H9 (cell line): ENCODE measurements at regions not wholly inside any gene's neighbourhood (a gene's known extent, or its start where the extent isn't known, plus 50 kb on each side); places are given as distances from the start of the nearest gene placed in this dataset.
A peak's percentile ranks its signal among the peaks of the same experiment; 100 is the strongest.

Experiments used
- DNase-seq: peaks from one replicate; pipeline ENCODE4 v3.0.0-alpha.2; 2017
- H2AFZ ChIP-seq: one replicate; pipeline ENCODE4 v1.6.1; 2013; ENCODE audit warnings: mild to moderate bottlenecking, low read length, control low read depth, moderate library complexity
- H2AK5ac ChIP-seq: 2 replicates; pipeline ENCODE4 v1.6.1; 2013; ENCODE audit warnings: low read length, control low read depth, mixed read lengths; ENCODE audit not compliant: insufficient read length
- H2BK120ac ChIP-seq: one replicate; pipeline ENCODE4 v1.6.1; 2013; ENCODE audit warnings: low read depth, mild to moderate bottlenecking, low read length, control low read depth, inconsistent platforms; ENCODE audit not compliant: poor library complexity, severe bottlenecking
- H2BK12ac ChIP-seq: 2 replicates; pipeline ENCODE4 v1.6.1; 2013; ENCODE audit warnings: low read length, control low read depth, mixed read lengths, low read depth; ENCODE audit not compliant: insufficient read length
- H2BK15ac ChIP-seq: 2 replicates; pipeline ENCODE4 v1.6.1; 2013; ENCODE audit warnings: low read depth, low read length, control low read depth
- H2BK20ac ChIP-seq: one replicate; pipeline ENCODE4 v1.6.1; 2013; ENCODE audit warnings: low read depth, mild to moderate bottlenecking, low read length, control low read depth, inconsistent platforms; ENCODE audit not compliant: poor library complexity, severe bottlenecking
- H2BK5ac ChIP-seq: 2 replicates; pipeline ENCODE4 v1.6.1; 2013; ENCODE audit warnings: low read length, control low read depth, mixed read lengths; ENCODE audit not compliant: insufficient read length
- H3K14ac ChIP-seq: 2 replicates; pipeline ENCODE4 v1.6.1; 2013; ENCODE audit warnings: low read length, control low read depth; ENCODE audit not compliant: insufficient read depth
- H3K18ac ChIP-seq: 2 replicates; pipeline ENCODE4 v1.6.1; 2013; ENCODE audit warnings: low read depth, mild to moderate bottlenecking, mixed read lengths, low read length, control low read depth; ENCODE audit not compliant: insufficient read length
- H3K23ac ChIP-seq: 2 replicates; pipeline ENCODE4 v1.6.1; 2013; ENCODE audit warnings: low read length, control low read depth, mixed read lengths, low read depth; ENCODE audit not compliant: insufficient read length
- H3K23me2 ChIP-seq: 2 replicates; pipeline ENCODE4 v1.6.1; 2013; ENCODE audit warnings: low read depth, mild to moderate bottlenecking, mixed read lengths, low read length, control low read depth; ENCODE audit not compliant: insufficient read length, poor library complexity, severe bottlenecking
- H3K27ac ChIP-seq: 2 replicates; pipeline ENCODE4 v1.5.1; 2013; ENCODE audit warnings: low read length, control low read depth, mixed read lengths, low read depth; ENCODE audit not compliant: insufficient read length
- H3K27me3 ChIP-seq: 2 replicates; pipeline ENCODE4 v1.6.1; 2013; ENCODE audit warnings: low read length, control low read depth, inconsistent platforms; ENCODE audit not compliant: insufficient read depth
- H3K4ac ChIP-seq: 2 replicates; pipeline ENCODE4 v1.6.1; 2013; ENCODE audit warnings: low read depth, mild to moderate bottlenecking, control low read depth, inconsistent platforms, low read length, moderate library complexity
- H3K4me1 ChIP-seq: 2 replicates; pipeline ENCODE4 v1.6.1; 2013; ENCODE audit warnings: low read length, control low read depth, inconsistent platforms; ENCODE audit not compliant: insufficient read depth
- H3K4me2 ChIP-seq: 2 replicates; pipeline ENCODE4 v1.6.1; 2013; ENCODE audit warnings: low read length, control low read depth, mixed read lengths; ENCODE audit not compliant: insufficient read length, insufficient read depth
- H3K56ac ChIP-seq: 2 replicates; pipeline ENCODE4 v1.6.1; 2013; ENCODE audit warnings: low read depth, mild to moderate bottlenecking, mixed read lengths, low read length, control low read depth; ENCODE audit not compliant: insufficient read length
- H3K79me1 ChIP-seq: 2 replicates; pipeline ENCODE4 v1.6.1; 2013; ENCODE audit warnings: low read depth, mild to moderate bottlenecking, moderate library complexity, low read length, control low read depth, inconsistent platforms; ENCODE audit not compliant: insufficient read depth, poor library complexity, severe bottlenecking
- H3K79me2 ChIP-seq: 2 replicates; pipeline ENCODE4 v1.6.1; 2013; ENCODE audit warnings: low read length, control low read depth, inconsistent platforms; ENCODE audit not compliant: insufficient read depth
- H3K9ac ChIP-seq: 2 replicates; pipeline ENCODE4 v1.6.1; 2013; ENCODE audit warnings: low read length, control low read depth, mixed read lengths; ENCODE audit not compliant: insufficient read length; ENCODE audit errors: extremely low read depth
- H3K9me3 ChIP-seq: one replicate; pipeline ENCODE4 v1.6.1; 2013; ENCODE audit warnings: low read depth, low read length, inconsistent platforms; ENCODE audit not compliant: control insufficient read depth
- H3T11ph ChIP-seq: one replicate; pipeline ENCODE4 v1.6.1; 2013; ENCODE audit warnings: mild to moderate bottlenecking, low read length, control low read depth, inconsistent platforms
- H4K20me1 ChIP-seq: one replicate; pipeline ENCODE4 v1.6.1; 2013; ENCODE audit not compliant: control insufficient read depth, insufficient read length, insufficient read depth
- H4K5ac ChIP-seq: 2 replicates; pipeline ENCODE4 v1.6.1; 2013; ENCODE audit warnings: low read depth, mild to moderate bottlenecking, mixed read lengths, low read length, control low read depth; ENCODE audit not compliant: insufficient read length
- H4K8ac ChIP-seq: replicated peaks from 2 replicates; pipeline ENCODE4 v1.6.1; 2013; ENCODE audit warnings: low read length, control low read depth, mixed read lengths, low read depth; ENCODE audit not compliant: insufficient read length
- H4K91ac ChIP-seq: 2 replicates; pipeline ENCODE4 v1.6.1; 2013; ENCODE audit warnings: low read depth, mild to moderate bottlenecking, moderate library complexity, mixed read lengths, low read length, control low read depth; ENCODE audit not compliant: insufficient read length
- H3K27ac Mint-ChIP-seq, 3 experiments: 2 replicates in 2 of 3; 3 replicates in 1 of 3; pipeline ENCODE4 v1.8.0; 2020 to 2021; ENCODE audit warnings: mixed read lengths in 3 of 3, mild to moderate bottlenecking in 1 of 3, moderate library complexity in 1 of 3
- H3K27me3 Mint-ChIP-seq: 2 replicates; pipeline ENCODE4 v1.8.0; 2021; ENCODE audit warnings: low read depth, mild to moderate bottlenecking, moderate library complexity, mixed read lengths
- H3K36me3 Mint-ChIP-seq, 3 experiments: 2 replicates in 2 of 3; 3 replicates in 1 of 3; pipeline ENCODE4 v1.8.0; 2020 to 2021; ENCODE audit warnings: low read depth in 3 of 3, mixed read lengths in 3 of 3; ENCODE audit not compliant: insufficient read depth in 1 of 3
- H3K4me1 Mint-ChIP-seq, 2 experiments: 2 replicates each; pipeline ENCODE4 v1.8.0; 2020; ENCODE audit warnings: mixed read lengths in 2 of 2
- H3K4me3 Mint-ChIP-seq, 2 experiments: 2 replicates in 1 of 2; 3 replicates in 1 of 2; pipeline ENCODE4 v1.8.0; 2020 to 2021; ENCODE audit warnings: mild to moderate bottlenecking in 2 of 2, mixed read lengths in 2 of 2, moderate library complexity in 1 of 2
- H3K9me3 Mint-ChIP-seq, 2 experiments: 2 replicates in 1 of 2; 3 replicates in 1 of 2; pipeline ENCODE4 v1.8.0; 2020; ENCODE audit warnings: mild to moderate bottlenecking in 2 of 2, mixed read lengths in 2 of 2, moderate library complexity in 1 of 2
- CTCF ChIP-seq: fragments of 200-600 bp; sonication (generic); conservative IDR thresholded peaks from 3 replicates; pipeline ENCODE4 v1.8.0; 2021; ENCODE audit warnings: antibody characterized with exemption, mild to moderate bottlenecking
- WGBS: extraction: QIAGEN DNeasy Blood & Tissue Kit; methylation state at CpG from one replicate; pipeline ENCODE4 v1.1.7; 2013; ENCODE audit warnings: missing lambda C conversion rate, low lambda C conversion rate, mixed read lengths; ENCODE audit not compliant: insufficient read length; ENCODE audit errors: extremely low coverage; 5-methylcytosine and 5-hydroxymethylcytosine counted together

GRCh38 chr5:167945542-167946384 lies 345.7 kb upstream of the WWC1 start:
- no peaks in the 10 kb centered on the region for H3K79me2 ChIP-seq
- no peak overlapping the region for H3K18ac ChIP-seq
- H2AK5ac ChIP-seq, result no peak overlapping the region
- H3K27me3 Mint-ChIP-seq, result no peaks in the 10 kb centered on the region
- H4K8ac ChIP-seq, result no peak overlapping the region
- no peak overlapping the region for H2BK15ac ChIP-seq
- H3K4ac ChIP-seq, result no peak overlapping the region
- no peak overlapping the region for H3K14ac ChIP-seq
- no peaks in the 10 kb centered on the region for H3K79me1 ChIP-seq
- no peak overlapping the region for H3K4me2 ChIP-seq
- WGBS, result no CpG with 5 or more reads among the region's 14 CpGs
- no peaks in the 10 kb centered on the region for H3K9me3 ChIP-seq
- peak overlapping the region in 1 of 3 experiments; percentile 70; a peak in 2 of 7 replicates for H3K27ac Mint-ChIP-seq
- H3K9ac ChIP-seq, result no peak overlapping the region
- H3K4me1 ChIP-seq, result no peaks in the 10 kb centered on the region
- no peak overlapping the region for H3K4me3 Mint-ChIP-seq
- H3T11ph ChIP-seq, result no peak overlapping the region
- no peak overlapping the region for H2BK5ac ChIP-seq
- no peak overlapping the region for H2BK12ac ChIP-seq
- H3K27ac ChIP-seq, result no peak overlapping the region
- no peak overlapping the region for H4K5ac ChIP-seq
- H4K91ac ChIP-seq, result no peak overlapping the region
- H2BK20ac ChIP-seq, result no peak overlapping the region
- no peak for TF ChIP-seq CTCF
- H4K20me1 ChIP-seq, result no peaks in the 10 kb centered on the region
- H3K36me3 Mint-ChIP-seq, result no peaks in the 10 kb centered on the region; a peak in 1 of 7 replicates
- no peaks in the 10 kb centered on the region for H3K23me2 ChIP-seq
- DNase-seq, result no peak
- H2AFZ ChIP-seq, result no peak overlapping the region
- no peak overlapping the region for H2BK120ac ChIP-seq
- no peak overlapping the region for H3K56ac ChIP-seq
- H3K4me1 Mint-ChIP-seq, result peaks cover 12 to 18% of the 10 kb centered on the region in 2 experiments
- no peaks in the 10 kb centered on the region for H3K27me3 ChIP-seq
- H3K9me3 Mint-ChIP-seq, result no peaks in the 10 kb centered on the region
- no peak overlapping the region for H3K23ac ChIP-seq
